Ovary (tissue), 7 donors: ENCODE measurements at regions not wholly inside any gene's neighbourhood (a gene's known extent, or its start where the extent isn't known, plus 50 kb on each side); places are given as distances from the start of the nearest gene placed in this dataset.

ENCODE experiments used
- DNase-seq, 5 donors: peaks; one replicate each; pipeline ENCODE4 v3.0.0-alpha.2; 2019 to 2020
- H3K27ac ChIP-seq, 2 donors: fragments of 200-600 bp; one replicate each; pipeline versions ENCODE4 v1.5.1 to v1.8.0; 2019 to 2022
- H3K27me3 ChIP-seq: fragments of 200-600 bp; one replicate; pipeline ENCODE4 v1.8.0; 2022
- H3K36me3 ChIP-seq: fragments of 200-600 bp; sonication (generic); one replicate; pipeline ENCODE4 v1.5.1; 2019
- H3K4me1 ChIP-seq: one replicate; pipeline ENCODE4 v1.8.1; 2013; ENCODE audit warnings: mild to moderate bottlenecking, moderate library complexity; ENCODE audit not compliant: insufficient read depth
- H3K4me3 ChIP-seq: fragments of 200-600 bp; sonication (generic); one replicate; pipeline ENCODE4 v1.5.1; 2017
- H3K9me3 ChIP-seq, 2 donors: fragments of 200-600 bp in 1 of 2; sonication (generic) in 1 of 2; one replicate each; pipeline versions ENCODE4 v1.5.1 to v1.8.1; 2013 to 2019; ENCODE audit warnings: mild to moderate bottlenecking in 1 of 2, moderate library complexity in 1 of 2
- EP300 ChIP-seq: sonication (generic); formaldehyde crosslinking; IDR thresholded peaks from one replicate; pipeline ENCODE4 v1.6.1; 2017; ENCODE audit warnings: antibody characterized with exemption
- POLR2A ChIP-seq: fragments of 450-650 bp; IDR thresholded peaks from one replicate; pipeline ENCODE4 v1.6.1; 2017; ENCODE audit warnings: antibody characterized with exemption, mild to moderate bottlenecking, moderate library complexity
- WGBS, 3 donors: extraction: QIAGEN DNeasy Blood & Tissue Kit in 1 of 3; methylation state at CpG; one replicate each; pipeline versions ENCODE4 v1.1.5 to v1.1.7; 2013 to 2017; 5-methylcytosine and 5-hydroxymethylcytosine counted together
- intact Hi-C, 4 donors: fragments of 100-400 bp; cut with DNase I; formaldehyde crosslinking; loops; one replicate each; pipeline versions ENCODE4 v1.11.0 to v1.15.1; 2022 to 2023
- TF ChIP-seq, protein P1 (sequence below), 3 donors: fragments of 450-650 bp in 2 of 3; fragments of 200-600 bp in 1 of 3; IDR thresholded peaks; one replicate each; pipeline versions ENCODE4 v1.5.1 to v1.8.0; 2016 to 2022; ENCODE audit warnings: antibody characterized with exemption in 3 of 3, mild to moderate bottlenecking in 1 of 3
- donor health status: DM: no; HTN: no; CAD: no; lungs with moderate emphysema.
- donor health status: DM: no; HTN: no; CAD: no.
- donor health status: Bipolar disorder and iron deficiency.
- donor health status: DM: no; HTN: no; CAD: no.
- donor health status: DM: yes; HTN: yes; CAD: no.

DNA sequence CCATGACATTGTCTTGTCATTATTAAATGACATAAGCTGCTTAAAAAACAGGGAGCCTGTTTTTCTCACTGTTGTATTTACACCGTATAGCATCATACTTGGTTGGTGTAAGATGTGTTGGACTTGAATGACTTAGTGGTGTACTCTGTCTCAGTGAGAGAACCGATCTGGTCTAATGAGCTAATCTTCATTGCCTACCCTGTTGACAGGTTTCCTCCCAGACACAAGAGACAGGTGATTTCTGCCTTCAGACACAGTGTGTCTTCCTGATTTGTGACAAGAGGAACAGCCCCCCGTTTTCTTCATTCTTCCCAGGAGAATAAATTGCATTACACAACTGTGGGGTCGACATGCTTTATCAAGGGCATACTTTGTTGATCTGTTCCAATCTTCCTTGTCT, 137.2 kb upstream of the ID4 start:
- H3K36me3 ChIP-seq = no peaks in the 10 kb centered on the region
- intact Hi-C loops = no loop called here
- TF ChIP-seq EP300 (no peak), POLR2A (no peak)
- TF ChIP-seq, protein P1, sequence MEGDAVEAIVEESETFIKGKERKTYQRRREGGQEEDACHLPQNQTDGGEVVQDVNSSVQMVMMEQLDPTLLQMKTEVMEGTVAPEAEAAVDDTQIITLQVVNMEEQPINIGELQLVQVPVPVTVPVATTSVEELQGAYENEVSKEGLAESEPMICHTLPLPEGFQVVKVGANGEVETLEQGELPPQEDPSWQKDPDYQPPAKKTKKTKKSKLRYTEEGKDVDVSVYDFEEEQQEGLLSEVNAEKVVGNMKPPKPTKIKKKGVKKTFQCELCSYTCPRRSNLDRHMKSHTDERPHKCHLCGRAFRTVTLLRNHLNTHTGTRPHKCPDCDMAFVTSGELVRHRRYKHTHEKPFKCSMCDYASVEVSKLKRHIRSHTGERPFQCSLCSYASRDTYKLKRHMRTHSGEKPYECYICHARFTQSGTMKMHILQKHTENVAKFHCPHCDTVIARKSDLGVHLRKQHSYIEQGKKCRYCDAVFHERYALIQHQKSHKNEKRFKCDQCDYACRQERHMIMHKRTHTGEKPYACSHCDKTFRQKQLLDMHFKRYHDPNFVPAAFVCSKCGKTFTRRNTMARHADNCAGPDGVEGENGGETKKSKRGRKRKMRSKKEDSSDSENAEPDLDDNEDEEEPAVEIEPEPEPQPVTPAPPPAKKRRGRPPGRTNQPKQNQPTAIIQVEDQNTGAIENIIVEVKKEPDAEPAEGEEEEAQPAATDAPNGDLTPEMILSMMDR (IDR thresholded peaks at IDR 0.05) = no peak
- H3K27ac ChIP-seq = no peak overlapping the region
- WGBS, 3 donors = 47 to 55% (median 47%) methylated on average over 4 of the region's 4 CpGs
- no peak for DNase-seq
- no peak overlapping the region for H3K4me3 ChIP-seq
- H3K27me3 ChIP-seq = no peaks in the 10 kb centered on the region
- no peaks in the 10 kb centered on the region for H3K9me3 ChIP-seq
- no peaks in the 10 kb centered on the region for H3K4me1 ChIP-seq

GRCh38 chr6:19705606-19706005, 131.6 kb upstream of the ID4 start:
- Histone ChIP-seq H3K27me3 (no peaks in the 10 kb centered on the region), H3K4me1 (no peaks in the 10 kb centered on the region), H3K9me3 (no peaks in the 10 kb centered on the region), H3K27ac (no peak overlapping the region), H3K36me3 (no peaks in the 10 kb centered on the region), H3K4me3 (no peak overlapping the region)
- TF ChIP-seq, protein P1 (IDR thresholded peaks at IDR 0.05) = no peak
- TF ChIP-seq POLR2A (no peak), EP300 (no peak)
- DNase-seq = no peak
- 92 to 95% (median 94%) methylated on average over 5 of the region's 5 CpGs for WGBS, 3 donors
- intact Hi-C loops = no loop called here

- H3K27ac ChIP-seq = no peak overlapping the region
- TF ChIP-seq EP300 = no peak
- TF ChIP-seq, protein P1 (IDR thresholded peaks at IDR 0.05) = no peak
- TF ChIP-seq POLR2A = no peak
- WGBS, 3 donors = 90 to 98% (median 96%) methylated on average over 4 of the region's 4 CpGs
- H3K9me3 ChIP-seq = no peaks in the 10 kb centered on the region
- no peaks in the 10 kb centered on the region for H3K27me3 ChIP-seq
- no peak overlapping the region for H3K4me3 ChIP-seq
- no peaks in the 10 kb centered on the region for H3K4me1 ChIP-seq
- H3K36me3 ChIP-seq = no peaks in the 10 kb centered on the region
- DNase-seq = no peak
- intact Hi-C loops = no loop called here
Measured at GRCh38 chr6:19712012-19712688, 125.0 kb upstream of the ID4 start.

DNA sequence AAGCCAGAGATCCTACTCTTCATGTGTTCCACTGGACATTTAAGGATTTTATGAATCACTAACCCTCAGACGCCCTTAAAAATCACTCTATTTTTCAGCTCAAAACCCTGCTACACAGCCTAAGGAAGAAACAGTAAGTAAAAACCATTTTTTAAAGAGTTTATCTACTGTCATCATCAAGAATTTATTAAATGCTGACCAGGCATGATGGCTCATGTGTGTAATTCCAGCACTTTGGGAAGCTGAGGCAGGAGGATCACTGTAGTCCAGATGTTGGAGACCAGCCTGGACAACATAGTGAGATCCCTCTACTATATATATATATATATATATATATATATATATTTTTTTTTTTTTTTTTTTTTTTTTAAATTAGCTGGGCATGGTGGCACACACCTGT, 124.2 kb upstream of the ID4 start:
- H3K4me3 ChIP-seq = no peak overlapping the region
- H3K9me3 ChIP-seq = no peaks in the 10 kb centered on the region
- WGBS, 3 donors = 93 to 100% (median 96%) methylated on average over 1 of the region's 1 CpG
- TF ChIP-seq POLR2A = no peak
- no peak for TF ChIP-seq EP300
- TF ChIP-seq, protein P1 (IDR thresholded peaks at IDR 0.05) = no peak
- no peaks in the 10 kb centered on the region for H3K27me3 ChIP-seq
- DNase-seq = no peak
- no peaks in the 10 kb centered on the region for H3K4me1 ChIP-seq
- no peak overlapping the region for H3K27ac ChIP-seq
- no peaks in the 10 kb centered on the region for H3K36me3 ChIP-seq
- intact Hi-C loops = no loop called here
